K562 (cell line): ENCODE measurements at regions not wholly inside any gene's neighbourhood (a gene's known extent, or its start where the extent isn't known, plus 50 kb on each side); places are given as distances from the start of the nearest gene placed in this dataset.

ENCODE experiments used
- HDAC6 ChIP-seq: IDR thresholded peaks from 2 replicates; pipeline ENCODE4 v1.6.1; 2012; ENCODE audit warnings: low read depth, mild to moderate bottlenecking, control low read depth, inconsistent platforms, low read length, moderate library complexity
- HOMEZ ChIP-seq: fragments of 250-450 bp; sonication (Bioruptor Pico); IDR thresholded peaks from 2 replicates; pipeline ENCODE4 v1.4.0; 2020; ENCODE audit warnings: mild to moderate bottlenecking, moderate library complexity
- MGA ChIP-seq: fragments of 450-650 bp; IDR thresholded peaks from 2 replicates; pipeline ENCODE4 v1.6.1; 2016; ENCODE audit warnings: mild to moderate bottlenecking, moderate library complexity
- NFIX ChIP-seq: fragments of 250-450 bp; sonication (Bioruptor Pico); IDR thresholded peaks from 2 replicates; pipeline ENCODE4 v1.4.0; 2020; ENCODE audit warnings: low read depth, mild to moderate bottlenecking, moderate library complexity
- RB1 ChIP-seq: fragments of 450-650 bp; IDR thresholded peaks from 2 replicates; pipeline ENCODE4 v1.6.1; 2017; ENCODE audit warnings: low read depth, mild to moderate bottlenecking
- RFX7 ChIP-seq: fragments of 250-450 bp; sonication (Bioruptor Pico); IDR thresholded peaks from 2 replicates; pipeline ENCODE4 v1.5.1; 2021; ENCODE audit warnings: mild to moderate bottlenecking
- SMAD1 ChIP-seq: fragments of 150-350 bp; IDR thresholded peaks from 2 replicates; pipeline ENCODE4 v1.6.1; 2014; ENCODE audit warnings: low read length, low read depth; ENCODE audit not compliant: partially characterized antibody
- ZNF12 ChIP-seq: sonication (generic); formaldehyde crosslinking; IDR thresholded peaks from 2 replicates; pipeline ENCODE4 v1.4.0; 2020; ENCODE audit warnings: mild to moderate bottlenecking, missing genetic modification reagents
- ZNF239 ChIP-seq: fragments of 250-450 bp; sonication (Bioruptor Pico); IDR thresholded peaks from 2 replicates; pipeline ENCODE4 v1.4.0; 2020; ENCODE audit warnings: mild to moderate bottlenecking
- ZNF253 ChIP-seq: fragments of 250-450 bp; sonication (Bioruptor Pico); conservative IDR thresholded peaks from 2 replicates; pipeline ENCODE4 v1.6.1; 2021; ENCODE audit warnings: mild to moderate bottlenecking
- ZNF277 ChIP-seq: fragments of 250-450 bp; sonication (Bioruptor Pico); IDR thresholded peaks from 2 replicates; pipeline ENCODE4 v1.8.0; 2022; ENCODE audit warnings: inconsistent platforms, mild to moderate bottlenecking, moderate library complexity, borderline replicate concordance
- ZNF668 ChIP-seq: fragments of 250-450 bp; sonication (Bioruptor Pico); IDR thresholded peaks from 2 replicates; pipeline ENCODE4 v1.8.0; 2022; ENCODE audit warnings: mild to moderate bottlenecking, inconsistent platforms

GRCh38 chr7:67453580-67454380, 457.1 kb downstream of the TYW1 start (continued):
- no peak for TF ChIP-seq HOMEZ (CRISPR knock-in tag)
- no peak for TF ChIP-seq HDAC6
- no peak for TF ChIP-seq ZNF668
- no peak for TF ChIP-seq ZNF277 (CRISPR knock-in tag)
- TF ChIP-seq ZNF253 (CRISPR knock-in tag), result no peak
- TF ChIP-seq RB1, result no peak
- no peak for TF ChIP-seq RFX7
- no peak for TF ChIP-seq NFIX (CRISPR knock-in tag)
- no peak for TF ChIP-seq ZNF239
- no peak for TF ChIP-seq MGA
- TF ChIP-seq SMAD1, result no peak
- TF ChIP-seq ZNF12 (CRISPR knock-in tag), result no peak
